ENCODE measurements at regions not wholly inside any gene's neighbourhood (a gene's known extent, or its start where the extent isn't known, plus 50 kb on each side); places are given as distances from the start of the nearest gene placed in this dataset.

GRCh38 chr13:89470901-89471300, 1799.7 kb downstream of the SLITRK5 start:
- no peak overlapping the region for H3K4me3 ChIP-seq
- no peak for DNase-seq
- H3K27ac ChIP-seq = no peak overlapping the region
- TF ChIP-seq POLR2AphosphoS5 (IDR thresholded peaks at IDR 0.05) (no peak), POLR2A (IDR thresholded peaks at IDR 0.05) (no peak), EP300 (IDR thresholded peaks at IDR 0.05) (no peak)
- TF ChIP-seq, protein P1, sequence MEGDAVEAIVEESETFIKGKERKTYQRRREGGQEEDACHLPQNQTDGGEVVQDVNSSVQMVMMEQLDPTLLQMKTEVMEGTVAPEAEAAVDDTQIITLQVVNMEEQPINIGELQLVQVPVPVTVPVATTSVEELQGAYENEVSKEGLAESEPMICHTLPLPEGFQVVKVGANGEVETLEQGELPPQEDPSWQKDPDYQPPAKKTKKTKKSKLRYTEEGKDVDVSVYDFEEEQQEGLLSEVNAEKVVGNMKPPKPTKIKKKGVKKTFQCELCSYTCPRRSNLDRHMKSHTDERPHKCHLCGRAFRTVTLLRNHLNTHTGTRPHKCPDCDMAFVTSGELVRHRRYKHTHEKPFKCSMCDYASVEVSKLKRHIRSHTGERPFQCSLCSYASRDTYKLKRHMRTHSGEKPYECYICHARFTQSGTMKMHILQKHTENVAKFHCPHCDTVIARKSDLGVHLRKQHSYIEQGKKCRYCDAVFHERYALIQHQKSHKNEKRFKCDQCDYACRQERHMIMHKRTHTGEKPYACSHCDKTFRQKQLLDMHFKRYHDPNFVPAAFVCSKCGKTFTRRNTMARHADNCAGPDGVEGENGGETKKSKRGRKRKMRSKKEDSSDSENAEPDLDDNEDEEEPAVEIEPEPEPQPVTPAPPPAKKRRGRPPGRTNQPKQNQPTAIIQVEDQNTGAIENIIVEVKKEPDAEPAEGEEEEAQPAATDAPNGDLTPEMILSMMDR (IDR thresholded peaks at IDR 0.05) = no peak
- peaks cover 0 to 3% (median under 1%) of the 10 kb centered on the region in 4 donors for H3K9me3 ChIP-seq
- intact Hi-C loops (cut with DNase I) = no loop called here
- H3K27me3 ChIP-seq = no peaks in the 10 kb centered on the region
- WGBS, 2 donors = 82 to 85% methylated on average over 3 of the region's 3 CpGs
- no peaks in the 10 kb centered on the region for H3K4me1 ChIP-seq
- H3K36me3 ChIP-seq = no peaks in the 10 kb centered on the region

DNA sequence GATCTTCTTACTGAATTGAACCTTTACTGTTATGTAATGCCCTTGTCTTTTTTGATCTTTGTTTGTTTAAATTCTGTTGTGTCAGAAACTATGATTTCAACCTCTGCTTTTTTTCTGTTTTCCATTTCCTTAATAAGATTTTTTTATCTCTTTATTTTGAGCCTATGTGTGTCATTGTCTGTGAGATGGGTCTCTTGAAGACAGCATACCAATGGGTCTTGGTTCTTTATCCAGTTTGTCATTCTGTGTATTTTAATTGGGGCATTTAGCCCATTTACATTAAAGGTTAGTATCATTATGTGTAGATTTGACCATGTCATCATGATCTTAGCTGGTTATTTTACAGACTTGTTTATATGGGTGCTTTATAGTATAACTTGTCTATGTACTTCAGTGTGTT, 1803.3 kb downstream of the SLITRK5 start:
- H3K27me3 ChIP-seq = no peaks in the 10 kb centered on the region
- intact Hi-C loops (cut with DNase I) = no loop called here
- H3K4me1 ChIP-seq = no peaks in the 10 kb centered on the region
- no peaks in the 10 kb centered on the region for H3K36me3 ChIP-seq
- no peak overlapping the region for H3K4me3 ChIP-seq
- peaks cover 0 to 3% (median under 1%) of the 10 kb centered on the region in 4 donors for H3K9me3 ChIP-seq
- no peak for TF ChIP-seq POLR2AphosphoS5 (IDR thresholded peaks at IDR 0.05)
- TF ChIP-seq, protein P1 (IDR thresholded peaks at IDR 0.05) = no peak
- no peak for TF ChIP-seq POLR2A (IDR thresholded peaks at IDR 0.05)
- TF ChIP-seq EP300 (IDR thresholded peaks at IDR 0.05) = no peak
- no peak for DNase-seq
- no peak overlapping the region for H3K27ac ChIP-seq

- H3K27ac ChIP-seq = no peak overlapping the region
- H3K36me3 ChIP-seq = no peaks in the 10 kb centered on the region
- no peak overlapping the region for H3K4me3 ChIP-seq
- no peak for DNase-seq
- no peaks in the 10 kb centered on the region for H3K4me1 ChIP-seq
- TF ChIP-seq EP300 (IDR thresholded peaks at IDR 0.05) (no peak), POLR2AphosphoS5 (IDR thresholded peaks at IDR 0.05) (no peak), POLR2A (IDR thresholded peaks at IDR 0.05) (no peak)
- TF ChIP-seq, protein P1 (IDR thresholded peaks at IDR 0.05) = no peak
- no peaks in the 10 kb centered on the region for H3K9me3 ChIP-seq
- H3K27me3 ChIP-seq = no peaks in the 10 kb centered on the region
- WGBS, 2 donors = 92 to 96% methylated on average over 1 of the region's 1 CpG
- intact Hi-C loops (cut with DNase I) = no loop called here
Observed at GRCh38 chr13:89486065-89486464, 1814.9 kb downstream of the SLITRK5 start.

GRCh38 chr13:89486709-89487108, 1815.5 kb downstream of the SLITRK5 start:
- H3K4me1 ChIP-seq = no peaks in the 10 kb centered on the region
- intact Hi-C loops (cut with DNase I) = no loop called here
- no peaks in the 10 kb centered on the region for H3K27me3 ChIP-seq

DNA sequence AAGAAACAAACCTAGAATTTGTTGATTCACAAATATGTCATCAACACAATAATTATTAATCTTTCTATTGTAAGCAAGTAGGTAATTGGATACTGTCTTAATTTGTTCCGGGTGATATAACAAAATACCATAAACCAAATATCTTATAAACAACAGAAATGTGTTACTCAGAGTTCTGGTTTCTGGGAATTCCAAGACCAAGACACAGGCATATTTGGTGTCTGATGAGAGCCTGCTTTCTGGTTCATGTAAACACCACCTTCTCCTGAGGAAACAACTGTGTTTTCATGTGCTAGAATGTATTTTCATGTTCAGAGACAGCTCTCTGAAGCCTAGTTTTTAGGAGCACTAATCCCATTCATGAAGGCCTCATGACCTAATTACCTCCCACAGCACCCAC, 1819.5 kb downstream of the SLITRK5 start:
- no peak for DNase-seq
- intact Hi-C loops (cut with DNase I) = no loop called here
- Histone ChIP-seq H3K9me3 (no peaks in the 10 kb centered on the region), H3K36me3 (no peaks in the 10 kb centered on the region), H3K27me3 (no peaks in the 10 kb centered on the region), H3K4me1 (no peaks in the 10 kb centered on the region), H3K27ac (no peak overlapping the region), H3K4me3 (no peak overlapping the region)
- TF ChIP-seq, protein P1 (IDR thresholded peaks at IDR 0.05) = no peak
- TF ChIP-seq EP300 (IDR thresholded peaks at IDR 0.05) = no peak
- TF ChIP-seq POLR2A (IDR thresholded peaks at IDR 0.05) = no peak
- TF ChIP-seq POLR2AphosphoS5 (IDR thresholded peaks at IDR 0.05) = no peak
- WGBS, 2 donors = 83 to 95% methylated on average over 1 of the region's 1 CpG

More at GRCh38 chr13:89486709-89487108, 1815.5 kb downstream of the SLITRK5 start:
- H3K9me3 ChIP-seq = no peaks in the 10 kb centered on the region
- TF ChIP-seq EP300 (IDR thresholded peaks at IDR 0.05) (no peak), POLR2A (IDR thresholded peaks at IDR 0.05) (no peak), POLR2AphosphoS5 (IDR thresholded peaks at IDR 0.05) (no peak)
- TF ChIP-seq, protein P1 (IDR thresholded peaks at IDR 0.05) = no peak
- no peak for DNase-seq
- no peak overlapping the region for H3K27ac ChIP-seq
- no peaks in the 10 kb centered on the region for H3K36me3 ChIP-seq
- no peak overlapping the region for H3K4me3 ChIP-seq
- WGBS, 2 donors = 79 to 88% methylated on average over 1 of the region's 1 CpG

All from sigmoid colon (tissue), 6 donors.